ENCODE measurements at regions not wholly inside any gene's neighbourhood (a gene's known extent, or its start where the extent isn't known, plus 50 kb on each side); places are given as distances from the start of the nearest gene placed in this dataset.

- DNase-seq (ENCODE audit: low read depth), result no peak
- no peak for TF ChIP-seq CTCF (conservative IDR thresholded peaks at IDR 0.05; ENCODE audit: low read depth, low read length)
- no peak overlapping the region for H3K4me3 ChIP-seq (ENCODE audit: low read depth, low read length)
Measured at GRCh38 chr4:123750044-123750443, 353.4 kb downstream of the SPRY1 start.

- TF ChIP-seq CTCF (conservative IDR thresholded peaks at IDR 0.05; ENCODE audit: low read depth, low read length), result no peak
- DNase-seq (ENCODE audit: low read depth), result no peak
- H3K4me3 ChIP-seq (ENCODE audit: low read depth, low read length), result no peak overlapping the region
Measured at GRCh38 chr4:123755655-123756054, 359.1 kb downstream of the SPRY1 start.

GRCh38 chr4:123767806-123768205 is 371.2 kb downstream of the SPRY1 start:
- no peak for DNase-seq (ENCODE audit: low read depth)
- TF ChIP-seq CTCF (conservative IDR thresholded peaks at IDR 0.05; ENCODE audit: low read depth, low read length), result no peak
- no peak overlapping the region for H3K4me3 ChIP-seq (ENCODE audit: low read depth, low read length)

GRCh38 chr4:123770884-123771283 is 374.3 kb downstream of the SPRY1 start:
- H3K4me3 ChIP-seq (ENCODE audit: low read depth, low read length), result no peak overlapping the region
- TF ChIP-seq CTCF (conservative IDR thresholded peaks at IDR 0.05; ENCODE audit: low read depth, low read length), result no peak
- no peak for DNase-seq (ENCODE audit: low read depth)

- no peak for DNase-seq (ENCODE audit: low read depth)
- TF ChIP-seq CTCF (conservative IDR thresholded peaks at IDR 0.05; ENCODE audit: low read depth, low read length), result no peak
- no peak overlapping the region for H3K4me3 ChIP-seq (ENCODE audit: low read depth, low read length)
Measured at GRCh38 chr4:123776267-123776666, 379.7 kb downstream of the SPRY1 start.

- TF ChIP-seq CTCF (conservative IDR thresholded peaks at IDR 0.05; ENCODE audit: low read depth, low read length), result no peak
- DNase-seq (ENCODE audit: low read depth), result no peak
- no peak overlapping the region for H3K4me3 ChIP-seq (ENCODE audit: low read depth, low read length)
Measured at GRCh38 chr4:123777373-123777772, 380.8 kb downstream of the SPRY1 start.

- H3K4me3 ChIP-seq (ENCODE audit: low read depth, low read length), result no peak overlapping the region
- DNase-seq (ENCODE audit: low read depth), result no peak
Measured at GRCh38 chr4:123783151-123783790, 386.7 kb downstream of the SPRY1 start.

More at GRCh38 chr4:123783151-123783790, 386.7 kb downstream of the SPRY1 start:
- no peak for TF ChIP-seq CTCF (conservative IDR thresholded peaks at IDR 0.05; ENCODE audit: low read depth, low read length)

Data from epithelial cell of proximal tubule (primary cell).